ENCODE measurements at regions not wholly inside any gene's neighbourhood (a gene's known extent, or its start where the extent isn't known, plus 50 kb on each side); places are given as distances from the start of the nearest gene placed in this dataset.

DNA sequence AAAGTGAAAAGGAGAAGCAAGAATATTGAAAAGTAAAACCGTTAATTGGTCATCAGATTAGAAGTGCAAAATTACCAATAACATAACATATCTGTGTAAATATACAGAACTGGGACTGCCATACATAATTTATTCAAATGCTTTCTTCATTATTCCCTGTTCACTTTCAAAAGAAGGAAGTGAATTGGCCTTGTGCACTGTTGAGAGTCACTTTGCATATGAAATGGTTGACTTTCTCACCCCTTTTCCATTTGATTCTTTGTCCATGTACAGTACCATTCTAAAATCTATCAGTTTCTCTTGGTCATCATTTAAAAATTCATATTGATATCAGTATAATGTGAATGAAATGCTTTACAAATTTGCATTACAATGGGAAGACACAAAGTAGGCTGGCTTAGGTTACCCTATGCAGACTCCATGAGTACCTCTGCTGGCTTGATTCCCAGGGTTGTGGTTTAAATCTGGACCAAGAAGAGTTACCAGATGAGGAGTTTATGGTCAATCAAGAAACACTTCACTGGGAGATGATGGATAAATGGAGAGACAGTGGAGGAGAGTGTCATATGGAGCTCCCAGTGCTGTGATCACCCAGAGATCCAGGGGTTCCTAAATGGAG lies 210.9 kb upstream of the TOPAZ1 start:
- Histone ChIP-seq H3K9me2 (replicated peaks; ENCODE audit: insufficient read depth) (no peaks in the 10 kb centered on the region), H3K9me3 (ENCODE audit: low read depth) (no peaks in the 10 kb centered on the region), H3K4me1 (ENCODE audit: insufficient read depth) (no peaks in the 10 kb centered on the region), H3K27me3 (no peaks in the 10 kb centered on the region), H3K79me2 (no peaks in the 10 kb centered on the region), H3K4me3 (no peak overlapping the region), H4K20me1 (ENCODE audit: insufficient read depth, poor library complexity, severe bottlenecking) (no peaks in the 10 kb centered on the region), H3K27ac (no peak overlapping the region), H3K4me2 (no peak overlapping the region), H2AFZ (no peak overlapping the region), H3K36me3 (replicated peaks; ENCODE audit: insufficient read depth, low read depth) (no peaks in the 10 kb centered on the region)
- DNase-seq (ENCODE audit: low spot score): no peak
- WGBS (ENCODE audit: low lambda C conversion rate, missing lambda C conversion rate): 90% methylated on average over 1 of the region's 1 CpG
- TF ChIP-seq EZH2 (IDR thresholded peaks at IDR 0.05; ENCODE audit: borderline replicate concordance) (no peak), EZH2phosphoT487 (IDR thresholded peaks at IDR 0.05; ENCODE audit: low read depth, severe bottlenecking, unreplicated experiment) (no peak)
- TF ChIP-seq, protein P1, sequence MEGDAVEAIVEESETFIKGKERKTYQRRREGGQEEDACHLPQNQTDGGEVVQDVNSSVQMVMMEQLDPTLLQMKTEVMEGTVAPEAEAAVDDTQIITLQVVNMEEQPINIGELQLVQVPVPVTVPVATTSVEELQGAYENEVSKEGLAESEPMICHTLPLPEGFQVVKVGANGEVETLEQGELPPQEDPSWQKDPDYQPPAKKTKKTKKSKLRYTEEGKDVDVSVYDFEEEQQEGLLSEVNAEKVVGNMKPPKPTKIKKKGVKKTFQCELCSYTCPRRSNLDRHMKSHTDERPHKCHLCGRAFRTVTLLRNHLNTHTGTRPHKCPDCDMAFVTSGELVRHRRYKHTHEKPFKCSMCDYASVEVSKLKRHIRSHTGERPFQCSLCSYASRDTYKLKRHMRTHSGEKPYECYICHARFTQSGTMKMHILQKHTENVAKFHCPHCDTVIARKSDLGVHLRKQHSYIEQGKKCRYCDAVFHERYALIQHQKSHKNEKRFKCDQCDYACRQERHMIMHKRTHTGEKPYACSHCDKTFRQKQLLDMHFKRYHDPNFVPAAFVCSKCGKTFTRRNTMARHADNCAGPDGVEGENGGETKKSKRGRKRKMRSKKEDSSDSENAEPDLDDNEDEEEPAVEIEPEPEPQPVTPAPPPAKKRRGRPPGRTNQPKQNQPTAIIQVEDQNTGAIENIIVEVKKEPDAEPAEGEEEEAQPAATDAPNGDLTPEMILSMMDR (IDR thresholded peaks at IDR 0.05; ENCODE audit: poor library complexity): no peak

DNA sequence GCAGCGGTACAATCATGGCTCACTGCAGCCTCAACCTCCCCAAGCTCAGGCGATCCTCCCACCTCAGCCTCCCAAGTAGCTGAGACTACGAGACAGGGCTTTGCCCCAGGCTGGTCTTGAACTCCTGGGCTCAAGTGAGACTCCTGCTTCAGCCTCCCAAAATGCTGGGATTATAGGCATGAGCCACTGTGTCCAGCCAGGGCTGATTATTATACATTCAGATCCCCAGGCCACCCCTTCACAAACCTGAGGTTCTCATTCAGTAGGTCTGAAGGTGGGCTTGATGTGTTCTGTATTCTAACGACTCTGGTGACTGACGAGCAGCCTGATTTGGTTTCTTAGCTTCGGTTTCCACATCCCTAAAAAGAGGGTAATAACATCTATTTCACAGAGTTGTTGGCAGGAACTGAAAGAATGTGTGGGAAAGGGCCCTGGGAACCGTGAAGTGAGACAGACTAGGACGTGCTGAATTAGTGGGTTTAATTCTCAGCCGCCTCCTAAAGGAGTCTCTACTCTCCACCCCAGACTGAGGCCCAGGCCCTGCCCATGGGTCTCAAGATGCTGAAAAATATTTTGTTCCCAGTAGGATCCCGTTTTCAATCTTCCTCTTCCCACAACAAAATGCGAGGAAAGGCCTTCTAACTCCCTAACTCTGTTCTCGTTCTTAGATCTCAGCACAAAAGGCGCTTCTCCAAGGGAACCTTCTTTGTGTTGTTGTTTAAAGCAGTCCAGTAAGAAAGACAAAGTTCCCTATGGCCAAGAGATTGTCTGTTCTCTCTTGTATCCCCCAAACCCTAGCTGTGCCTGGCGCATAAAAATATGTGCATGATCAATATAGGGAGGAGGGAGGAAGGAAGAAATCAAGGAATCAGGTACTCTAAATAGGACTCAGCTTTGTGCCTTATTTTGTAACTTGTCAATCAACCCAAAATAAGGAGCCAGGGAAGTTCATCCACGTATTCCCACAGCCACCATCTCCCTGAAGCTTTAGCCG lies 210.0 kb upstream of the TOPAZ1 start:
- Histone ChIP-seq H3K4me3 (no peak overlapping the region), H3K79me2 (no peaks in the 10 kb centered on the region), H3K27me3 (no peaks in the 10 kb centered on the region), H3K27ac (no peak overlapping the region), H3K4me2 (no peak overlapping the region), H3K36me3 (replicated peaks; ENCODE audit: insufficient read depth, low read depth) (no peaks in the 10 kb centered on the region), H3K4me1 (ENCODE audit: insufficient read depth) (no peaks in the 10 kb centered on the region), H3K9me3 (ENCODE audit: low read depth) (no peaks in the 10 kb centered on the region), H4K20me1 (ENCODE audit: insufficient read depth, poor library complexity, severe bottlenecking) (no peaks in the 10 kb centered on the region), H2AFZ (no peak overlapping the region), H3K9me2 (replicated peaks; ENCODE audit: insufficient read depth) (no peaks in the 10 kb centered on the region)
- WGBS (ENCODE audit: low lambda C conversion rate, missing lambda C conversion rate): 90% methylated on average over 16 of the region's 16 CpGs
- DNase-seq (ENCODE audit: low spot score): no peak
- TF ChIP-seq, protein P1 (IDR thresholded peaks at IDR 0.05; ENCODE audit: poor library complexity): no peak
- TF ChIP-seq EZH2 (IDR thresholded peaks at IDR 0.05; ENCODE audit: borderline replicate concordance) (no peak), EZH2phosphoT487 (IDR thresholded peaks at IDR 0.05; ENCODE audit: low read depth, severe bottlenecking, unreplicated experiment) (no peak)

GRCh38 chr3:44032487-44032886 lies 209.2 kb upstream of the TOPAZ1 start:
- DNase-seq (ENCODE audit: low spot score): no peak
- H4K20me1 ChIP-seq (ENCODE audit: insufficient read depth, poor library complexity, severe bottlenecking): no peaks in the 10 kb centered on the region
- no peaks in the 10 kb centered on the region for H3K36me3 ChIP-seq (replicated peaks; ENCODE audit: insufficient read depth, low read depth)
- no peaks in the 10 kb centered on the region for H3K4me1 ChIP-seq (ENCODE audit: insufficient read depth)
- no peaks in the 10 kb centered on the region for H3K27me3 ChIP-seq
- H3K4me3 ChIP-seq: no peak overlapping the region
- no peak overlapping the region for H3K27ac ChIP-seq
- no peaks in the 10 kb centered on the region for H3K79me2 ChIP-seq
- no peak overlapping the region for H3K4me2 ChIP-seq
- 69% methylated on average over 3 of the region's 3 CpGs for WGBS (ENCODE audit: low lambda C conversion rate, missing lambda C conversion rate)
- TF ChIP-seq, protein P1 (IDR thresholded peaks at IDR 0.05; ENCODE audit: poor library complexity): no peak
- TF ChIP-seq EZH2 (IDR thresholded peaks at IDR 0.05; ENCODE audit: borderline replicate concordance): no peak
- TF ChIP-seq EZH2phosphoT487 (IDR thresholded peaks at IDR 0.05; ENCODE audit: low read depth, severe bottlenecking, unreplicated experiment): no peak
- no peaks in the 10 kb centered on the region for H3K9me3 ChIP-seq (ENCODE audit: low read depth)
- no peaks in the 10 kb centered on the region for H3K9me2 ChIP-seq (replicated peaks; ENCODE audit: insufficient read depth)
- no peak overlapping the region for H2AFZ ChIP-seq

Data from hepatocyte (in vitro differentiated cells).